Right hindlimb (tissue), 1 donor: ENCODE measurements at regions not wholly inside any gene's neighbourhood (a gene's known extent, or its start where the extent isn't known, plus 50 kb on each side); places are given as distances from the start of the nearest gene placed in this dataset.
A peak's percentile ranks its signal among the peaks of the same experiment; 100 is the strongest.
"Not testable (repeated sequence)": the region's sequence is repeated elsewhere in the genome, so short reads cannot be mapped to it uniquely, and the experiment has no call there.

Source experiments
- DNase-seq: peaks from one replicate; pipeline ENCODE4 v3.0.0-alpha.2; 2018

- not testable (repeated sequence) for DNase-seq
Observed at GRCh38 chr2:154583274-154583673, 115.2 kb upstream of the KCNJ3 start.

GRCh38 chr2:154587739-154588138 lies 110.8 kb upstream of the KCNJ3 start:
- DNase-seq: no peak

DNA sequence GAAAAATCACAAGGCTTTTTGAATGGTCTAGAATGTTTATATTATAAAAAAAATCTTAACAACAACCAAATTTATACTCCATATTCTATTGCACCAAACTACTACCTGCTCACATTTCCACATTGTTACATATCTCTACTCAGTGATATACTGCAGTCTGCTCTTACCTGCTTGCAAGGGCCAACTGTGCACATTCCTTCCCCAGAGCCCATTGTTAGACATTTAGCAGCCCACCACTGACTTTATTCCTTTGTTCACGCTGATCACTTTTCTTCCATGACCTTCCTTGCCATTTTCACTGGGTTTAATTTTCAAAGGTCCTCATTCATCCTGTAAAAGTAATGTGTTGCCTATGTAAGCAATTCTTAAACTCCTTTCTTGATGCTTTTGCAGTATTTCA lies 109.7 kb upstream of the KCNJ3 start:
- no peak for DNase-seq

- DNase-seq: no peak
Observed at GRCh38 chr2:154589514-154589913, 109.0 kb upstream of the KCNJ3 start.

GRCh38 chr2:154591294-154591820 lies 107.1 kb upstream of the KCNJ3 start:
- no peak for DNase-seq

DNA sequence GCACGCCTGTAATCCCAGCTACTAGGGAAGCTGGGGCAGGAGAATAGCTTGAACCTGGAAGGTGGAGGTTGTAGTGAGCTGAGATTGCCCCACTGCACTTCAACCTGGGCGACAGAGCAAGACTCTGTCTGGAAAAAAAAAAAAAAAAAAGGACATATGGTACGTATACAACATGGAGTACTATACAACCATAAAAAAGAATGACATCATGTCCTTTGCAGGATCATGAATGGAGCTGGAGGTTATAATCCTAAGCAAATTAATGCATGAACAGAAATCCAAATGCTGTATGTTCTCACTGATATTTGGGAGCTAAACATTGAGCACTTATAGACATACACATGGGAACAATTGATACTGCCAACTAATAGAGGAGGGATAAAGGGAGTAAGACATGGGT lies 99.3 kb upstream of the KCNJ3 start:
- DNase-seq: no peak

DNA sequence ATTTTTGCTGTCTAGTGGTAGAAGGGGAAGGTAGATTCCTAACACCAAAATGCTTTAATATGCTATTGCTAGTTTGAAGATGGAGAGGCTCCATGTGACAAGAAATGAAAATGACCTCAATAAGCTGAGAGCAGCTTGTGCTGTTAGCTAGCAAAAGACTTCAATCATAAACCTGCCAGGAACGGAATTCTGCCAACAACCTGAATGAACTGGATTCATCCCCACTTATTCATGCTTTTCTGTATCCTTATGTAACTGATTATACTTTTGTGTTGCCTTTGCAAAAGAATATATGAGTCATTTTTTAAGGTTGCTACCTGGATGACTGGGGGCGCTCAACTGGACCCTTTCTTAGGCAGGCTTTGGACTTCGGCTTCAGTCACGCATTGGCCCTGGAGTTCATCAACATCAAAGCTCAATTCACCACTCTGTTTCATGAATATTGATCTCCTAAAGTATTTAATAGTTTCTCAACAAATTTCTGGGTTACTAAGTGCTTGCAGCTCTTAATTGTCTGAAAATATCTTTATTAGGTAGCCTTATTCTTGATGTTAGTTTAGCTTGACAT lies 97.5 kb upstream of the KCNJ3 start:
- no peak for DNase-seq

DNA sequence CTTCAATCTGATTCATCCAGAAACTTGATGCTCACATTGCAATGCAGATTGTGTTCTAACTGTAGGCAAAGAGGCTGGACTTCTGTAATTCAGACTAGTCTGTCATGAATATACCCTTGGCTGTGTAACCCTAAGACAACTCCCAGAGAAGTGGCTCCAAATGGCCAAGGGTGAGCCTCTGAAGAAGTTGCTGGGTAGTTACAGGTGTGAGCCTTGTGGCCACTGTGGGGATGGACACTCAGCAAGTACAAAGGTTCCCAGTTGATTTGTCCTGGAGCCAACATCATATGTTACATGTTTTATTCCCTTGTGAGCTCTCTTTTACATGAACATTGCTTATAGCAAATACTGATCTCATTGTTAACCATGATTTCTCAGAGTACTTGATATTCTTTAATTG lies 94.8 kb upstream of the KCNJ3 start:
- DNase-seq: no peak

DNA sequence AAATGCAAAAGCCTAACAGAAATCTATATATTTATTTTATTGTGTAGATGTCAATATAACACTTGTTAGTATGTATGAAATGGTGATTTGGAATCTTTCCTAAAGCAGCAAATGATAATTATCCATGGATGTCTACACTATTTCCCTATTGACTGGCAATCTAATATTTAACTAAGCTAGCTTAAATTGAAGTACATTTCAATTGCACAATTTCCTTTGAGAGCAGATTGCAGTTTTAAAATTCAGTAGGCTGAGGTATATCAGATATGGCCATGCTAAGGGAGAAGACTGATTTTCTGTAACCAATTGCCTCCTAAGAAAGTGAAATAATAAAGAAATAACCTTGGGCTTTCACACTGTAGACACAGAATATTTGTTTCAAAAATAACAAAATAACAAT lies 90.1 kb upstream of the KCNJ3 start:
- DNase-seq: no peak

GRCh38 chr2:154614906-154615305 lies 83.6 kb upstream of the KCNJ3 start:
- DNase-seq: no peak

DNA sequence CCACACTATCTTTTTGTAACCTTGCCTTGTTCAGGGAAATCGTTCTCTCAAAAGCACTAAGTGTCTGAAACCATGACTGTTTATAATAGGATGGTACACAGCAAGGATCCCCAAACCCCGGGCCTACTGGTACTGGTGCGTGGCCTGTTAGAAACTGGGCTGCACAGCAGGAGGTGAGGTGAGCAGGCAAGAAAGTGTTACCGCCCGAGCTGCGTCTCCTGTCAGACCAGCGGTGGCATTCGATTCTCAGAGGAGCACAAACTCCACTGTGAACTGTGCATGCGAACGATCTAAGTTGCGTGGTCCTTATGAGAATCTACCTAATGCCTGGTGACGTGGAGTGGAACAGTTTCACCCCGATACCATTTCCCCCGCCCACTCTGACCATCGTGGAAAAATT lies 81.8 kb upstream of the KCNJ3 start:
- no peak for DNase-seq

DNA sequence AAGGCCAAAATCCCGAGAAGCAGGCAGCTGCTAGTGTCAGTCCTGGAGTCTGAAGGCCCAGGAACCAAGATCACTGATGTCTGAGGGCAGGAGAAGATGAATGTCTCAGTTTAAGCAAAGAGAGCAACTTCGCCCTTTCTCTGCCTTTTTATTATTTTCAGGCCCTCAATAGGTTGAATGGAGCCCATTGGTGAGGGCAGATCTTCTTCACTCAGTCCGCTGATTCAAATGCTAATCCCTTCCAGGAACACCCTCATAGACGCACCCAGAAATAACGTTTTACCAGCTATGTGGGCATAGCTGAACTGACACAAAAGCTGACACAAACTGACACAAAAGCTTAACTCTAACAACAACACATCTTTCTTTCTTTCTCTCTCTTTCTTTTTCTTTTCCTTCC lies 78.0 kb upstream of the KCNJ3 start:
- DNase-seq: no peak

DNA sequence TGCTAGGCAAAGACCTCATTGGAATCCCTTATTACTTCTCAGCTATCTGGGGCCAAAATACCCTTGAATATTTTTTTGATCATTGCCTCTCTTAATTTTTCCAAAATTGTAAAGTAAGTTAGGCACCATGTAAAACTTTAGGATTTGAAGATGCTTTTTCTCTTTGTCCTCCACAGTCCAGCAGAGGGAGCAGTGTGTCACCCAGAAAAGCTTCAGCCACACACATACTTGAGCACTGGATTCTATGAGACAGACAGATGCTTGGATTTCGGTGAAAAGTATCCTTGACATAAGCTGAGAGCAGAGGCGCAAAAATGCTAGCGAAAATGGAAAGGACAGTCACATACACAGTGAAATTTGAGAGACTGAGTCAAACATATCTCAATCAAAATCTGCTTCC lies 74.7 kb upstream of the KCNJ3 start:
- peak; percentile 55 for DNase-seq

DNA sequence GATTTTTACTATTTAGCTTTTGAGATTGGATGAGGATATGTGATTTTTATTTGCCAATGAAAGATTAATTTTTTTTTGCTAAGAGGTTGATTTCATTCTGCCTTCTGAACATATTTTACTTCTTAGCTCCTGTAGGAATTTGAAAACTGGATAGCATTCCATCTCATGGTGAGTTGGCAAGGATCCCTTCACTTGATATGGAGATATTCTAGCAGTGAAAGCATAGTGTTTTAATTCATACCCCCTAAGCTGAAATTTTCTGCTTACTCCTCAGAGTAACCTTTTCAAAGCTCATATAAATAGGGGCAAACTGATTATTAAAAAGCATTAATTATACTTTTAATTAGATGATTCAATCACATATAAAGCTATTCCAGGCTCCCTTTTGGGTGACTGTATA lies 61.0 kb upstream of the KCNJ3 start:
- no peak for DNase-seq

DNA sequence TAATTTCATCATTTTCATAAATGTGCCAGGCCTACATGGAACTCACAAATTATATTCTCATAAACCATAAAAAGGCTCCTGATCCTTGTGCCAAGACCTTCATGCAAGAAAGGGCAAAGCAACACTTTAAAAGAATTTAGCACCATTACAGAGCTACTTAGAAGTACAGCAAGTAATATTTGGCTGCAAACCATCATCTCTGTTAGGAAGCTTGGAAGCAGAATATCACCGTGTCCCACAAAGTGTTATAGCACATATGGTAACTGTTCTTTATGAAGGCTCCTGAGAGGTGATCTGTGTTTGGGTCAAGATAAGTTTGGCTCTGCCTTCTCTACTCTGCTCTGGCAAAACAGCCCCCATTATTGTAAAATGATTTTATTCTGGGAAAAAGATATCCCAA lies 59.7 kb upstream of the KCNJ3 start:
- DNase-seq: no peak

DNA sequence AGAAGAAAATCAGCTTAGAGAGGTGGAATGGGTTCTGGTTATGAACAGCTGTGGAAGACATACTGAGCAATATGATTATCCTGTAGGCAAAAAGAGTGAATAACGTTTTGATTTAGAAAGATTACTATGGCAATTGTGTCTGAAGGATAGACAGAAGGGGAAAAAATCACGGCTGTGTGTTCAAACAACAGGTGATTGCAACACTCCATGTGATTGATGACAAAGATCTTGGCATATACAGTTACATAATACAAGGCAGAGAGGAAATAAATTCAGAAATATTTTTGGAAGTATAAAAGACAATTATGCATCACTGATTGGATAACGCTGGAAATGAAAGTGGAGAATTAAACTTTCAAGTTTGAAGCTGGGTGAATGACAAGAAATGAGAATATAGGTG lies 58.5 kb upstream of the KCNJ3 start:
- DNase-seq: no peak
